ENCODE measurements at regions not wholly inside any gene's neighbourhood (a gene's known extent, or its start where the extent isn't known, plus 50 kb on each side); places are given as distances from the start of the nearest gene placed in this dataset.
"Not testable (repeated sequence)": the region's sequence is repeated elsewhere in the genome, so short reads cannot be mapped to it uniquely, and the experiment has no call there.

- intact Hi-C loops (cut with micrococcal nuclease) = no loop called here
Observed at GRCh38 chr14:96683562-96684289, 113.5 kb upstream of the VRK1 start.

- intact Hi-C loops (cut with micrococcal nuclease) = no loop called here
Observed at GRCh38 chr14:96686126-96686525, 111.1 kb upstream of the VRK1 start.

- intact Hi-C loops (cut with micrococcal nuclease) = no loop called here
Observed at GRCh38 chr14:96688629-96689028, 108.6 kb upstream of the VRK1 start.

- intact Hi-C loops (cut with micrococcal nuclease) = no loop called here
Observed at GRCh38 chr14:96690713-96691383, 106.3 kb upstream of the VRK1 start.

GRCh38 chr14:96693252-96693820, 103.8 kb upstream of the VRK1 start:
- intact Hi-C loops (cut with micrococcal nuclease) = no loop called here

GRCh38 chr14:96693987-96694386, 103.2 kb upstream of the VRK1 start:
- intact Hi-C loops (cut with micrococcal nuclease) = no loop called here

- intact Hi-C loops (cut with micrococcal nuclease) = no loop called here
Observed at GRCh38 chr14:96698960-96699539, 98.1 kb upstream of the VRK1 start.

GRCh38 chr14:96699666-96700065, 97.5 kb upstream of the VRK1 start:
- intact Hi-C loops (cut with micrococcal nuclease) = no loop called here

GRCh38 chr14:96702831-96703230, 94.4 kb upstream of the VRK1 start:
- intact Hi-C loops (cut with micrococcal nuclease) = no loop called here

- intact Hi-C loops (cut with micrococcal nuclease) = no loop called here
Observed at GRCh38 chr14:96705422-96706092, 91.6 kb upstream of the VRK1 start.

- intact Hi-C loops (cut with micrococcal nuclease) = no loop called here
Observed at GRCh38 chr14:96706893-96707292, 90.3 kb upstream of the VRK1 start.

- intact Hi-C loops (cut with micrococcal nuclease) = no loop called here
Observed at GRCh38 chr14:96710060-96710666, 87.0 kb upstream of the VRK1 start.

- intact Hi-C loops (cut with micrococcal nuclease) = no loop called here
Observed at GRCh38 chr14:96711559-96712267, 85.5 kb upstream of the VRK1 start.

- intact Hi-C loops (cut with micrococcal nuclease) = no loop called here
Observed at GRCh38 chr14:96713426-96713825, 83.8 kb upstream of the VRK1 start.

- intact Hi-C loops (cut with micrococcal nuclease) = not testable (repeated sequence)
Observed at GRCh38 chr14:96714537-96714936, 82.6 kb upstream of the VRK1 start.

- intact Hi-C loops (cut with micrococcal nuclease) = no loop called here
Observed at GRCh38 chr14:96717116-96717515, 80.1 kb upstream of the VRK1 start.

GRCh38 chr14:96718407-96718806, 78.8 kb upstream of the VRK1 start:
- intact Hi-C loops (cut with micrococcal nuclease) = no loop called here

GRCh38 chr14:96720702-96721101, 76.5 kb upstream of the VRK1 start:
- intact Hi-C loops (cut with micrococcal nuclease) = not testable (repeated sequence)

GRCh38 chr14:96722736-96723135, 74.4 kb upstream of the VRK1 start:
- intact Hi-C loops (cut with micrococcal nuclease) = no loop called here

GRCh38 chr14:96723946-96724345, 73.2 kb upstream of the VRK1 start:
- intact Hi-C loops (cut with micrococcal nuclease) = no loop called here

GRCh38 chr14:96725232-96725631, 72.0 kb upstream of the VRK1 start:
- intact Hi-C loops (cut with micrococcal nuclease) = no loop called here
